ACC112 (cell line): ENCODE measurements at regions not wholly inside any gene's neighbourhood (a gene's known extent, or its start where the extent isn't known, plus 50 kb on each side); places are given as distances from the start of the nearest gene placed in this dataset.
A peak's percentile ranks its signal among the peaks of the same experiment; 100 is the strongest.
"Not testable (repeated sequence)": the region's sequence is repeated elsewhere in the genome, so short reads cannot be mapped to it uniquely, and the experiment has no call there.

Experiments
- H2AFZ ChIP-seq: fragments of 200-600 bp; sonication (generic); one replicate; pipeline ENCODE4 v1.6.0; 2017; ENCODE audit warnings: antibody characterized with exemption, low read length; ENCODE audit not compliant: unreplicated experiment
- H3K27ac ChIP-seq: fragments of 200-600 bp; sonication (generic); 2 replicates; pipeline ENCODE4 v1.5.1; 2014; ENCODE audit warnings: low read depth, mild to moderate bottlenecking, antibody characterized with exemption, low read length, moderate library complexity
- H3K27me3 ChIP-seq: fragments of 200-600 bp; sonication (generic); 2 replicates; pipeline ENCODE4 v1.6.1; 2014; ENCODE audit warnings: mild to moderate bottlenecking, antibody characterized with exemption, low read length, moderate library complexity, mixed read lengths; ENCODE audit not compliant: insufficient read depth
- H3K36me3 ChIP-seq: fragments of 200-600 bp; sonication (generic); 2 replicates; pipeline ENCODE4 v1.6.1; 2016; ENCODE audit warnings: mild to moderate bottlenecking, antibody characterized with exemption, low read length, moderate library complexity, mixed read lengths; ENCODE audit not compliant: insufficient read depth
- H3K4me1 ChIP-seq: fragments of 200-600 bp; sonication (generic); one replicate; pipeline ENCODE4 v1.6.1; 2016; ENCODE audit warnings: low read length, mixed read lengths; ENCODE audit not compliant: insufficient read depth, unreplicated experiment, control insufficient read depth
- H3K4me3 ChIP-seq: fragments of 200-600 bp; sonication (generic); 2 replicates; pipeline ENCODE4 v1.5.1; 2014; ENCODE audit warnings: mild to moderate bottlenecking, low read depth, low read length
- H3K79me2 ChIP-seq: fragments of 200-600 bp; sonication (generic); one replicate; pipeline ENCODE4 v1.6.0; 2016; ENCODE audit warnings: low read length; ENCODE audit not compliant: control insufficient read depth, unreplicated experiment, insufficient read depth

DNA sequence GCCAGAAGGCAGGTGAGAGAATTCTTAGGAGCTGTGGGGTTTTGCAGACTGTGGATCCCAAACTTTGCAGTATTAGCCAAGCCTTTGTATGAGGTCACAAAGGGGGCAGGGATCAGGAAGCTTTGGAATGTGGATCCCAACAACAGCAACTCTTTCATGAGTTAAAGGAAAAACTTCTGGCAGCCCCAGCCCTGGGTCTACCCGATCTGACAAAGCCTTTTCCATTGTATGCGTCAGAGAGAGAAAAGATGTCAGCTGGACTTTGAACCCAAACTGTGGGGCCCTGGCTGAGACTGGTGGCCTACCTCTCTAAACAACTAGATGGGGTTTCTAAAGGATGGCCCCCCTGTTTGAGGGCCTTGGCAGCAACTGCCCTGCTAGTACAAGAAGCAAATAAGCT, 101.8 kb upstream of the OSBPL11 start:
- not testable (repeated sequence) for H2AFZ ChIP-seq, H3K4me3 ChIP-seq, H3K36me3 ChIP-seq, H3K27ac ChIP-seq, H3K79me2 ChIP-seq, H3K27me3 ChIP-seq, H3K4me1 ChIP-seq

DNA sequence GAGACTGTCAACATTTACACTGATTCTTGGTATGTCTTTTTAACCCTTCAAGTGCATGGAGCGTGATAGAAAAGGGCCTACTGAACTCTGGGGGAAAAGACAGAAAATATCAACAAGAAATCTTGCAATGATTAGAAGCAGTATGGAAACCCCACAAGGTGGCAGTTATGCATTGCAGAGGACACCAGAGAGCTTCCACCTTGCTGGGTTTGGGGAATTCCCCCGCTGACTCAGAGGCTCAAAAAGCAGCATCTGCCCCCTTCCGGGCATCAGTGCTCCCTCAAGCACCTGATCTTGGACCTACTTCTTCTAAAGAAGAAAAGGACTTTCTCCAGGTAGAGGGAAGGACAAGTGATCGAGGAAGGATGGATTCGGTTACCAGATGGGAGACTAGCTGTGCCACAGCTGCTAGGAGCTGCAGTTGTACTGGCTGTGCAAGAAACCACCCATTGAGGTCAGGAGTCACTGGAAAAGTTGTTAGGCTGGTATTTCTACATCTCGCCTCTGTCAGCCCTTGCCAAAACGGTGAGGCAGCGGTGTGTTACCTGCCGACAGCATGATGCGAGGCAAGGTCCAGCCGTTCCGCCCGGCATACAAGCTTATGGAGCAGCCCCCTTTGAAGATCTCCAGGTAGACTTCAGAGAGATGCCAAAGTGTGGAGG, 102.8 kb upstream of the OSBPL11 start:
- not testable (repeated sequence) for H3K27ac ChIP-seq, H3K4me3 ChIP-seq, H2AFZ ChIP-seq, H3K4me1 ChIP-seq, H3K36me3 ChIP-seq, H3K79me2 ChIP-seq, H3K27me3 ChIP-seq

DNA sequence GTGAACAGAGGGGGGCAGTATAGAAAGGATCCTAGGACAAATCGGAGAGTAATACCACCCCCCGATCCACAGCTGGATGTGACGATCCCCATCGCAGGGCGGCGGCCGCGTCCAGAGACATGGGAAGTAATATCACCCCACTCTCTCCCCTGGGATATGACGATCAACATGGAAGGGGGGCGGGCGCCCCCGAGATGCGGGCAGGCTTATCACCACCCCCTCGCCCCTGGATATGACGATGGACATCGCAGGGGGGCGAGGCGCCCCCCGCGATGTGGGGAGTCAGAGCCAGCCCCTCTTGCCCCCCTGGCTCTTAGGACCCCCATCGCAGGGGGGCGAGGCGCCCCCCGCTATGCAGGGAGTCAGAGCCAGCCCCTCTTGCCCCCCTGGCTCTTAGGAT, 120.4 kb upstream of the OSBPL11 start:
- no peak overlapping the region for H3K27ac ChIP-seq
- no peak overlapping the region for H2AFZ ChIP-seq
- H3K79me2 ChIP-seq: no peaks in the 10 kb centered on the region
- H3K4me3 ChIP-seq: no peak overlapping the region
- no peaks in the 10 kb centered on the region for H3K27me3 ChIP-seq
- no peaks in the 10 kb centered on the region for H3K4me1 ChIP-seq
- no peaks in the 10 kb centered on the region for H3K36me3 ChIP-seq

DNA sequence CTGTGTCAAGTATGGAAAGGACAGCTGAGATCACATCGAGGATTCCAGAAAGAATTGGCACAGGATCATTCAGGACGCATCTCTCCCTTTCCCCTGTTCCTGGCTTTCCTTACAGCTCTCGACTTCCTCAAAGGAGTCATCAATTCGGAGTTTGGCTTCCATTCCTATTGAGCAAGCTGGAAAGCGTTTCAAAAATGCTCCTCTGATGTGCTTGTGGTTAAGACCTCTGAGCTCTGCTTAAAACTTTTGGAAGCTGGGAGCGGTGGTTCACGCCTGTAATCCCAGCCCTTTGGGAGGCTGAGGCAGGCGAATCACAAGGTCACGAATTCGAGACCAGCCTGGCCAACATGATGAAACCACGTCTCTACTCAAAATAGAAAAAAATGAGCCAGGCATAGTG, 136.9 kb upstream of the OSBPL11 start:
- not testable (repeated sequence) for H3K27me3 ChIP-seq

DNA sequence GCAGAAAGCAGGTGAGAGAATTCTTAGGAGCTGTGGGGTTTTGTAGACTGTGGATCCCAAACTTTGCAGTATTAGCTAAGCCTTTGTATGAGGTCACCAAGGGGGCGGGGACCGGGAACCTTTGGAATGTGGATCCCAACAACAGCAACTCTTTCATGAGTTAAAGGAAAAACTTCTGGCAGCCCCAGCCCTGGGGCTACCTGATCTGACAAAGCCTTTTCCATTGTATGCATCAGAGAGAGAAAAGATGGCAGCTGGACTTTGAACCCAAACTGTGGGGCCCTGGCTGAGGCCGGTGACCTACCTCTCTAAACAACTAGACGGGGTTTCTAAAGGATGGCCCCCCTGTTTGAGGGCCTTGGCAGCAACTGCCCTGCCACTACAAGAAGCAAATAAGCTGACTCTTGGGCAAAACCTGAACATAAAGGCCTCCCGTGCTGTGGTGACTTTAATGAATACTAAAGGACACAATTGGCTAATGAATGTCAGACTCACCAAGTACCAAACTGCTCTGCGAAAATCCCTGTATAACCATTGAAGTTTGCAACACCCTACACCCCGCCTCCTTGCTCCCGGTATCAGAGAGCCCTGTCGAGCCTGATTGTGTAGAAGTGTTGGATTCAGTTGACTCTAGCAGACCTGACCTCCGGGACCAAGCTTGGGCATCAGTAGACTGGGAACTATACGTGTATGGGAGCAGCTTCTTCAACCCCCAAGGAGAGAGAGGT, 146.9 kb upstream of the OSBPL11 start:
- not testable (repeated sequence) for H3K27me3 ChIP-seq, H3K27ac ChIP-seq, H3K4me1 ChIP-seq, H3K4me3 ChIP-seq, H3K79me2 ChIP-seq, H2AFZ ChIP-seq, H3K36me3 ChIP-seq

More for the DNA sequence above, 136.9 kb upstream of the OSBPL11 start:
- not testable (repeated sequence) for H3K4me3 ChIP-seq, H2AFZ ChIP-seq, H3K27ac ChIP-seq, H3K79me2 ChIP-seq, H3K36me3 ChIP-seq, H3K4me1 ChIP-seq

DNA sequence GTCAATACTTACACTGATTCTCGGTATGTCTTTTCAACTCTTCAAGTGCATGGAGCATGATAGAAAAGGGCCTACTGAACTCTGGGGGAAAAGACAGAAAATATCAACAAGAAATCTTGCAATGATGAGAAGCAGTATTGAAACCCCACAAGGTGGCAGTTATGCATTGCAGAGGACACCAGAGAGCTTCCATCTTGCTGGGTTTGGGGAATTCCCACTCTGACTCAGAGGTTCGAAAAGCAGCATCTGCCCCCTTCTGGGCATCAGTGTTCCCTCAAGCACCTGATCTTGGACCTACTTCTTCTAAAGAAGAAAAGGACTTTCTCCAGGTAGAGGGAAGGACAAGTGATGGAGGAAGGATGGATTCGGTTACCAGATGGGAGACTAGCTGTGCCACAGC, 147.5 kb upstream of the OSBPL11 start:
- not testable (repeated sequence) for H2AFZ ChIP-seq, H3K27me3 ChIP-seq, H3K4me3 ChIP-seq, H3K79me2 ChIP-seq, H3K4me1 ChIP-seq, H3K36me3 ChIP-seq, H3K27ac ChIP-seq

DNA sequence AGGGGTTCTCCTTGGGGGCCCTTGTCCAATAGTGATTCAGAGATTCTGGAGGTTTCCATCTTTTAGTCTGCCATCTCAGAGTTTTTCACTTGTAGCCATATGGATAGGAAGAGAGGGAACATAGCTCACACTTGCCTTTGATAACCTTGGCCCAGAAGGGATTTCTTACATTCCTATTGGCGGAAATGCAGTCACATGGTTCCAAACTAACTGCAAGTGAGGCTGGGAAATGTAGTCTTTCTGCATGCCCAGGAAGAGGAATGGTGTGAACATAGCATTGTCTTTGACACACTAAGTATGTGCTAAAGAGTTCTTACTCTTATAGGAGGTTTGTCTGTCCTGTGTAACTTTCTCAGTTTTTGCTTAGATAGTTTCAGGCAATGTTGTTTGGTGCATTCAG, 161.8 kb upstream of the OSBPL11 start:
- H3K4me3 ChIP-seq, H3K79me2 ChIP-seq, H2AFZ ChIP-seq, H3K36me3 ChIP-seq, H3K27ac ChIP-seq, H3K4me1 ChIP-seq: not testable (repeated sequence)
- peaks cover 11% of the 10 kb centered on the region; the same call in 1 of the 2 replicates for H3K27me3 ChIP-seq

DNA sequence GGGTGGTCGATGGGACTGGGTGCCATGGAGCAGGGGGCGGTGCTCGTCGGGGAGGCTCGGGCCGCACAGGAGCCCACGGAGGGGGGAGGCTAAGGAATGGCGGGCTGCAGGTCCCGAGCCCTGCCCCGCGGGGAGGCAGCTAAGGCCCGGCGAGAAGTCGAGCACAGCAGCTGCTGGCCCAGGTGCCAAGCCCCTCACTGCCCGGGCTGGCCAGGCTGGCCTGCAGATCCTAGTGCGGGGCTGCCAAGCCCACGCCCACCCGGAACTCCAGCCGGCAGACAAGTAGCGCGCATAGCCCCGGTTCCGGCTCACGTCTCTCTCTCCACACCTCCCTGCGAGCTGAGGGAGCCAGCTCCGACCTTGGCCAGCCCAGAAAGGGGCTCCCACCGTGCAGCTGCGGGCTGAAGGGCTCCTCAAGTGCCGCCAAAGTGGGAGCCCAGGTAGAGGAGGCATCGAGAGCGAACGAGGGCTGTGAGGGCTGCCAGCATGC, 163.4 kb upstream of the OSBPL11 start:
- H3K4me1 ChIP-seq, H3K79me2 ChIP-seq, H2AFZ ChIP-seq, H3K36me3 ChIP-seq, H3K4me3 ChIP-seq, H3K27ac ChIP-seq: not testable (repeated sequence)
- peaks cover 13% of the 10 kb centered on the region; the same call in 1 of the 2 replicates for H3K27me3 ChIP-seq

DNA sequence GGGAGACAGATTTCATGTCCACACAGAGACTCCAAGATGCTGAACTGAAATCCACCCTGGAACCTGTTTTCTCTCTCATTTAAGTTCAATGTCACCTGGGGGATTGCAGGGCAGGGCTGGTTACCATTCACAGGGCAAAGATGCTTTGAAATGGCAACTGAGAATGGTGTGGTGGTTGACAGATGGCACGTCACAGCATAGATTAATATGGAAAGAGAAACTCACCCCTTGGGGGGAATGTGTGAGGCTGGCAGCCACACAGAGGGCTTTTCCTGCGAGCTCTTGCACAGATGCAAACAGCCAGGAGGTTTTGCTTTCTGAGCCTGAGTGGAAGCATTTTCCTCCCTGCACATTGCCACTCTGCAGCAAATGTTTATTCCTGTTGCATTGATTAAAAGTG, 167.3 kb upstream of the OSBPL11 start:
- H2AFZ ChIP-seq, H3K4me3 ChIP-seq, H3K27ac ChIP-seq, H3K36me3 ChIP-seq, H3K4me1 ChIP-seq, H3K79me2 ChIP-seq: not testable (repeated sequence)
- H3K27me3 ChIP-seq: peaks cover 27% of the 10 kb centered on the region

DNA sequence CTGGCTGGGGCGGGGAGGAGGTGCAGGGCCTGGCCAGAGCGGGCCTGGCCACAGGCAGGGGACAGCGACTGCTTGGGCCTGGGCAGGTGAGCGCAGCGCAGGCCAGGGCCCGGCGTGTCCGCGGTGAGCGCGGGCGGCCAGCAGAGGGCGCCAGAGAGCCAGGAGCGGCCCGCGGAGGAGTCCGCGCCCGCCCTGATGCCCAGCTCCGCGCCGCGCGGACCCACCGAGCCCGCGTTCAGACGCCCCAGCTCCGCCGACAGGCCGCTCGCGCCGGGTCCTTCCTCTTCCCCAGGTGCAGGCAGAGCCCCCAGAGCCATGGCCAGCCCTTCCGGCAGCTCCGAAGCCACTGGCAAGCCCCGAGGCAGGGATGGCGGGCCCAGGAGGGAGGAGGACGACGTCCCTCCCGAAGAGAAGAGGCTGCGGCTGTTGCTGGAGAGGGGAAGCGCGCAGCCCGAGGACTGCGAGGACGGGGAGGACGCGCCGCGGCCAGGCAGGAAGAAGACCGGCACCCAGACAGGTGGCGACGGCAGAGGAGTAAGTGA, 171.1 kb upstream of the OSBPL11 start:
- Histone ChIP-seq H3K27me3 (peaks cover 24% of the 10 kb centered on the region), H3K4me3 (peak overlapping the region; percentile 82), H2AFZ (peak overlapping the region; percentile 60)
- not testable (repeated sequence) for H3K36me3 ChIP-seq, H3K27ac ChIP-seq, H3K4me1 ChIP-seq, H3K79me2 ChIP-seq

DNA sequence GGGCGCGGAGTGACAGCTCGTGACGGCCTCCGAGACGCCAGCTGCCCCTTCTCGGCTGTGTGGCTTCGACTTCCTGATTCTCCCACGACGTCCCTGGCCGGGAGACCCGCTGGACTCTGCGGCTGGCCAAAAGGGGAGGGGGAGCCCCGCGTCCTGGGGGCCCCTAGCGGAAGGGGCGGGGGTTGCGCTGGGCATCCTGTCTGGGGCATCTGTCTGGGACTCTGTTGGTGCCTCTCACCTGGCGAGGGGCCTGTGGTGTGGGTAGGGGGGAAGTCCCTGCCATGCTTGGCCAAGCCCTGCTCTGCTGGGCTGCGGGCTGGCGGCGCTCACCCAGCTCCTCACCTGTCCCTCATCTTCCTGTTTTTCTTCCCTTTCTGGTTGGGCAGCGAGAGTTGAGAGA, 171.6 kb upstream of the OSBPL11 start:
- not testable (repeated sequence) for H3K4me1 ChIP-seq, H2AFZ ChIP-seq, H3K27ac ChIP-seq, H3K36me3 ChIP-seq, H3K79me2 ChIP-seq
- H3K27me3 ChIP-seq: peaks cover 21% of the 10 kb centered on the region
- H3K4me3 ChIP-seq: peak overlapping the region; percentile 82
